H9 (cell line): ENCODE measurements at regions not wholly inside any gene's neighbourhood (a gene's known extent, or its start where the extent isn't known, plus 50 kb on each side); places are given as distances from the start of the nearest gene placed in this dataset.

Source experiments
- DNase-seq: peaks from one replicate; pipeline ENCODE4 v3.0.0-alpha.2; 2017
- H2AFZ ChIP-seq: one replicate; pipeline ENCODE4 v1.6.1; 2013; ENCODE audit warnings: mild to moderate bottlenecking, low read length, control low read depth, moderate library complexity
- H2AK5ac ChIP-seq: 2 replicates; pipeline ENCODE4 v1.6.1; 2013; ENCODE audit warnings: low read length, control low read depth, mixed read lengths; ENCODE audit not compliant: insufficient read length
- H2BK120ac ChIP-seq: one replicate; pipeline ENCODE4 v1.6.1; 2013; ENCODE audit warnings: low read depth, mild to moderate bottlenecking, low read length, control low read depth, inconsistent platforms; ENCODE audit not compliant: poor library complexity, severe bottlenecking
- H2BK12ac ChIP-seq: 2 replicates; pipeline ENCODE4 v1.6.1; 2013; ENCODE audit warnings: low read length, control low read depth, mixed read lengths, low read depth; ENCODE audit not compliant: insufficient read length
- H2BK15ac ChIP-seq: 2 replicates; pipeline ENCODE4 v1.6.1; 2013; ENCODE audit warnings: low read depth, low read length, control low read depth
- H2BK20ac ChIP-seq: one replicate; pipeline ENCODE4 v1.6.1; 2013; ENCODE audit warnings: low read depth, mild to moderate bottlenecking, low read length, control low read depth, inconsistent platforms; ENCODE audit not compliant: poor library complexity, severe bottlenecking
- H2BK5ac ChIP-seq: 2 replicates; pipeline ENCODE4 v1.6.1; 2013; ENCODE audit warnings: low read length, control low read depth, mixed read lengths; ENCODE audit not compliant: insufficient read length
- H3K14ac ChIP-seq: 2 replicates; pipeline ENCODE4 v1.6.1; 2013; ENCODE audit warnings: low read length, control low read depth; ENCODE audit not compliant: insufficient read depth
- H3K18ac ChIP-seq: 2 replicates; pipeline ENCODE4 v1.6.1; 2013; ENCODE audit warnings: low read depth, mild to moderate bottlenecking, mixed read lengths, low read length, control low read depth; ENCODE audit not compliant: insufficient read length
- H3K23ac ChIP-seq: 2 replicates; pipeline ENCODE4 v1.6.1; 2013; ENCODE audit warnings: low read length, control low read depth, mixed read lengths, low read depth; ENCODE audit not compliant: insufficient read length
- H3K23me2 ChIP-seq: 2 replicates; pipeline ENCODE4 v1.6.1; 2013; ENCODE audit warnings: low read depth, mild to moderate bottlenecking, mixed read lengths, low read length, control low read depth; ENCODE audit not compliant: insufficient read length, poor library complexity, severe bottlenecking
- H3K27ac ChIP-seq: 2 replicates; pipeline ENCODE4 v1.5.1; 2013; ENCODE audit warnings: low read length, control low read depth, mixed read lengths, low read depth; ENCODE audit not compliant: insufficient read length
- H3K27me3 ChIP-seq: 2 replicates; pipeline ENCODE4 v1.6.1; 2013; ENCODE audit warnings: low read length, control low read depth, inconsistent platforms; ENCODE audit not compliant: insufficient read depth
- H3K4ac ChIP-seq: 2 replicates; pipeline ENCODE4 v1.6.1; 2013; ENCODE audit warnings: low read depth, mild to moderate bottlenecking, control low read depth, inconsistent platforms, low read length, moderate library complexity
- H3K4me1 ChIP-seq: 2 replicates; pipeline ENCODE4 v1.6.1; 2013; ENCODE audit warnings: low read length, control low read depth, inconsistent platforms; ENCODE audit not compliant: insufficient read depth
- H3K4me2 ChIP-seq: 2 replicates; pipeline ENCODE4 v1.6.1; 2013; ENCODE audit warnings: low read length, control low read depth, mixed read lengths; ENCODE audit not compliant: insufficient read length, insufficient read depth
- H3K56ac ChIP-seq: 2 replicates; pipeline ENCODE4 v1.6.1; 2013; ENCODE audit warnings: low read depth, mild to moderate bottlenecking, mixed read lengths, low read length, control low read depth; ENCODE audit not compliant: insufficient read length
- H3K79me1 ChIP-seq: 2 replicates; pipeline ENCODE4 v1.6.1; 2013; ENCODE audit warnings: low read depth, mild to moderate bottlenecking, moderate library complexity, low read length, control low read depth, inconsistent platforms; ENCODE audit not compliant: insufficient read depth, poor library complexity, severe bottlenecking
- H3K79me2 ChIP-seq: 2 replicates; pipeline ENCODE4 v1.6.1; 2013; ENCODE audit warnings: low read length, control low read depth, inconsistent platforms; ENCODE audit not compliant: insufficient read depth
- H3K9ac ChIP-seq: 2 replicates; pipeline ENCODE4 v1.6.1; 2013; ENCODE audit warnings: low read length, control low read depth, mixed read lengths; ENCODE audit not compliant: insufficient read length; ENCODE audit errors: extremely low read depth
- H3K9me3 ChIP-seq: one replicate; pipeline ENCODE4 v1.6.1; 2013; ENCODE audit warnings: low read depth, low read length, inconsistent platforms; ENCODE audit not compliant: control insufficient read depth
- H3T11ph ChIP-seq: one replicate; pipeline ENCODE4 v1.6.1; 2013; ENCODE audit warnings: mild to moderate bottlenecking, low read length, control low read depth, inconsistent platforms
- H4K20me1 ChIP-seq: one replicate; pipeline ENCODE4 v1.6.1; 2013; ENCODE audit not compliant: control insufficient read depth, insufficient read length, insufficient read depth
- H4K5ac ChIP-seq: 2 replicates; pipeline ENCODE4 v1.6.1; 2013; ENCODE audit warnings: low read depth, mild to moderate bottlenecking, mixed read lengths, low read length, control low read depth; ENCODE audit not compliant: insufficient read length
- H4K8ac ChIP-seq: replicated peaks from 2 replicates; pipeline ENCODE4 v1.6.1; 2013; ENCODE audit warnings: low read length, control low read depth, mixed read lengths, low read depth; ENCODE audit not compliant: insufficient read length
- H4K91ac ChIP-seq: 2 replicates; pipeline ENCODE4 v1.6.1; 2013; ENCODE audit warnings: low read depth, mild to moderate bottlenecking, moderate library complexity, mixed read lengths, low read length, control low read depth; ENCODE audit not compliant: insufficient read length
- H3K27ac Mint-ChIP-seq, 3 experiments: 2 replicates in 2 of 3; 3 replicates in 1 of 3; pipeline ENCODE4 v1.8.0; 2020 to 2021; ENCODE audit warnings: mixed read lengths in 3 of 3, mild to moderate bottlenecking in 1 of 3, moderate library complexity in 1 of 3
- H3K27me3 Mint-ChIP-seq: 2 replicates; pipeline ENCODE4 v1.8.0; 2021; ENCODE audit warnings: low read depth, mild to moderate bottlenecking, moderate library complexity, mixed read lengths
- H3K36me3 Mint-ChIP-seq, 3 experiments: 2 replicates in 2 of 3; 3 replicates in 1 of 3; pipeline ENCODE4 v1.8.0; 2020 to 2021; ENCODE audit warnings: low read depth in 3 of 3, mixed read lengths in 3 of 3; ENCODE audit not compliant: insufficient read depth in 1 of 3
- H3K4me1 Mint-ChIP-seq, 2 experiments: 2 replicates each; pipeline ENCODE4 v1.8.0; 2020; ENCODE audit warnings: mixed read lengths in 2 of 2
- H3K4me3 Mint-ChIP-seq, 2 experiments: 2 replicates in 1 of 2; 3 replicates in 1 of 2; pipeline ENCODE4 v1.8.0; 2020 to 2021; ENCODE audit warnings: mild to moderate bottlenecking in 2 of 2, mixed read lengths in 2 of 2, moderate library complexity in 1 of 2
- H3K9me3 Mint-ChIP-seq, 2 experiments: 2 replicates in 1 of 2; 3 replicates in 1 of 2; pipeline ENCODE4 v1.8.0; 2020; ENCODE audit warnings: mild to moderate bottlenecking in 2 of 2, mixed read lengths in 2 of 2, moderate library complexity in 1 of 2
- CTCF ChIP-seq: fragments of 200-600 bp; sonication (generic); conservative IDR thresholded peaks from 3 replicates; pipeline ENCODE4 v1.8.0; 2021; ENCODE audit warnings: antibody characterized with exemption, mild to moderate bottlenecking
- WGBS: extraction: QIAGEN DNeasy Blood & Tissue Kit; methylation state at CpG from one replicate; pipeline ENCODE4 v1.1.7; 2013; ENCODE audit warnings: missing lambda C conversion rate, low lambda C conversion rate, mixed read lengths; ENCODE audit not compliant: insufficient read length; ENCODE audit errors: extremely low coverage; 5-methylcytosine and 5-hydroxymethylcytosine counted together

DNA sequence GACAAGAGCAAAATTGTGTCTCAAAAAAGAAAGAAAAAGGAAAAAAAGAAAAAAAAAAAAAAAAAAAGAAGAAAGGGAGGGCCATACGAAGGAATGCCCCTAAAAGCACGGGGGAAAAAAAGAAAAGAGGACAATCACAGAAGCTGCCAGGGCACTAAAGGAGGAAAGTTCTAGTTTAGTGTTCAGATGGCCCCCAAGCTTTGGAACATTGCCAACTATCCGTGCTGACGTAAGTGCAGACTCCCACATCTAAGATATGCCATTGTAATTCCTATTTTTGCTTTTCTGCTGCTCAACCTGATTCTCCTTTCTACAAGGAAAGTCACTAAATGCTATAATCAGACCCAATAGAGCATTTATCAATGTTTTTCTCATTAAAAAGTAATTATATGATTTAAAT, 842.1 kb downstream of the KCNJ2 start:
- Mint-ChIP-seq H3K4me1 (no peaks in the 10 kb centered on the region), H3K27ac (no peak overlapping the region), H3K36me3 (peaks cover 0 to 4% (median 0%) of the 10 kb centered on the region in 3 experiments; a peak in 2 of 7 replicates), H3K27me3 (peaks cover 6% of the 10 kb centered on the region), H3K9me3 (peaks cover 0 to 6% of the 10 kb centered on the region in 2 experiments; a peak in 1 of 5 replicates), H3K4me3 (no peak overlapping the region)
- Histone ChIP-seq H4K20me1 (no peaks in the 10 kb centered on the region), H2AK5ac (no peak overlapping the region), H3K79me2 (no peaks in the 10 kb centered on the region), H3K4me1 (no peaks in the 10 kb centered on the region), H3K56ac (no peak overlapping the region), H2BK12ac (no peak overlapping the region), H2BK5ac (no peak overlapping the region), H3K4ac (no peak overlapping the region), H3K27me3 (no peaks in the 10 kb centered on the region), H3K9me3 (no peaks in the 10 kb centered on the region), H2BK120ac (no peak overlapping the region), H3K9ac (no peak overlapping the region), H3K4me2 (no peak overlapping the region), H2BK20ac (no peak overlapping the region), H3K23ac (no peak overlapping the region), H3T11ph (no peak overlapping the region), H4K8ac (no peak overlapping the region), H3K18ac (no peak overlapping the region), H3K27ac (no peak overlapping the region), H3K23me2 (no peaks in the 10 kb centered on the region), H4K5ac (no peak overlapping the region), H2AFZ (no peak overlapping the region), H3K14ac (no peak overlapping the region), H4K91ac (no peak overlapping the region), H3K79me1 (no peaks in the 10 kb centered on the region), H2BK15ac (no peak overlapping the region)
- DNase-seq, result no peak
- TF ChIP-seq CTCF, result no peak
- no CpG with 5 or more reads among the region's 4 CpGs for WGBS
